ENCODE measurements at regions not wholly inside any gene's neighbourhood (a gene's known extent, or its start where the extent isn't known, plus 50 kb on each side); places are given as distances from the start of the nearest gene placed in this dataset.

DNA sequence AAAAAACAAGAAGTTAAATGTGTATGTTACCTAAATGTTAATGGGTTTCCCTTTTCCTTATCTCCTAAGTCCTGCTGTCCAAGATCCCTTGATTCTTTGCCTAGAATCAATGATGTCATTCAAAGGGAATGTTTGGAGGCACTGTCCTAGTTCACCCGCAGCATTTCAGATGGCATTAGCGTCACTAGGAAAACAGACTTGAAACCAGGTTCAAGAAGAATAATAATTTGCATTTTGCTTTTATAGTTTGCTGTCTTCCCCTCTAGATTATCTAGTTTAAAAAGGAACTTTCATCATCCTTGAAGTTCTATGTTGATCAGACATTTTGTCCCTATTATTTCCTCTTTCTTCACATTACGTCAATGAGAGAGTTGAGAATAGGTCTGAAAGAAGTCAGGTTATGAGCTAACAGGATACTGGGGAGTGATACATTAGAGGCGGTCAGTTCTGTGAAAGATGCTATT is 234.1 kb upstream of the PGRMC2 start:
- TF ChIP-seq, protein P1, sequence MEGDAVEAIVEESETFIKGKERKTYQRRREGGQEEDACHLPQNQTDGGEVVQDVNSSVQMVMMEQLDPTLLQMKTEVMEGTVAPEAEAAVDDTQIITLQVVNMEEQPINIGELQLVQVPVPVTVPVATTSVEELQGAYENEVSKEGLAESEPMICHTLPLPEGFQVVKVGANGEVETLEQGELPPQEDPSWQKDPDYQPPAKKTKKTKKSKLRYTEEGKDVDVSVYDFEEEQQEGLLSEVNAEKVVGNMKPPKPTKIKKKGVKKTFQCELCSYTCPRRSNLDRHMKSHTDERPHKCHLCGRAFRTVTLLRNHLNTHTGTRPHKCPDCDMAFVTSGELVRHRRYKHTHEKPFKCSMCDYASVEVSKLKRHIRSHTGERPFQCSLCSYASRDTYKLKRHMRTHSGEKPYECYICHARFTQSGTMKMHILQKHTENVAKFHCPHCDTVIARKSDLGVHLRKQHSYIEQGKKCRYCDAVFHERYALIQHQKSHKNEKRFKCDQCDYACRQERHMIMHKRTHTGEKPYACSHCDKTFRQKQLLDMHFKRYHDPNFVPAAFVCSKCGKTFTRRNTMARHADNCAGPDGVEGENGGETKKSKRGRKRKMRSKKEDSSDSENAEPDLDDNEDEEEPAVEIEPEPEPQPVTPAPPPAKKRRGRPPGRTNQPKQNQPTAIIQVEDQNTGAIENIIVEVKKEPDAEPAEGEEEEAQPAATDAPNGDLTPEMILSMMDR (optimal IDR thresholded peaks at IDR 0.05 in 1 of 3, IDR thresholded peaks at IDR 0.05 in 1 of 3, conservative IDR thresholded peaks at IDR 0.05 in 1 of 3; ENCODE audit: extremely low read depth in 1 of 3, insufficient read depth in 2 of 3, low read length in 3 of 3) = no peak
- TF ChIP-seq EZH2 (IDR thresholded peaks at IDR 0.05; ENCODE audit: low read length) = no peak

Measured in keratinocyte (primary cell).